Epithelial cell of esophagus (primary cell): ENCODE measurements at regions not wholly inside any gene's neighbourhood (a gene's known extent, or its start where the extent isn't known, plus 50 kb on each side); places are given as distances from the start of the nearest gene placed in this dataset.
"Not testable (repeated sequence)": the region's sequence is repeated elsewhere in the genome, so short reads cannot be mapped to it uniquely, and the experiment has no call there.

ENCODE experiments used
- DNase-seq: peaks from one replicate; pipeline ENCODE4 v3.0.0; 2010; ENCODE audit warnings: low read depth
- H3K4me3 ChIP-seq: 2 replicates; pipeline ENCODE4 v1.5.1; 2011; ENCODE audit warnings: mild to moderate bottlenecking, low read length, control low read depth
- CTCF ChIP-seq: IDR thresholded peaks from 2 replicates; pipeline ENCODE4 v1.5.1; 2011; ENCODE audit warnings: low read depth, mild to moderate bottlenecking, low read length, control low read depth, inconsistent platforms; ENCODE audit not compliant: insufficient read depth; ENCODE audit errors: missing control alignments

- no peak for DNase-seq
- peak; percentile 28 for TF ChIP-seq CTCF
- no peak overlapping the region for H3K4me3 ChIP-seq
These were observed 288.2 kb upstream of the MAGI2 start for GRCh38 chr7:79741684-79742083.

- no peak for DNase-seq
- no peak overlapping the region for H3K4me3 ChIP-seq
- no peak for TF ChIP-seq CTCF
These were observed 286.6 kb upstream of the MAGI2 start for GRCh38 chr7:79740076-79740475.

GRCh38 chr7:79739036-79739709 is 285.7 kb upstream of the MAGI2 start:
- DNase-seq, H3K4me3 ChIP-seq: not testable (repeated sequence)

GRCh38 chr7:79736418-79736817 is 283.0 kb upstream of the MAGI2 start:
- no peak for TF ChIP-seq CTCF
- H3K4me3 ChIP-seq, result no peak overlapping the region
- no peak for DNase-seq

GRCh38 chr7:79735012-79735411 is 281.5 kb upstream of the MAGI2 start:
- DNase-seq, result no peak
- no peak overlapping the region for H3K4me3 ChIP-seq
- no peak for TF ChIP-seq CTCF

- no peak for TF ChIP-seq CTCF
- peak; percentile 2 for DNase-seq
- no peak overlapping the region for H3K4me3 ChIP-seq
These were observed 280.7 kb upstream of the MAGI2 start for GRCh38 chr7:79734181-79734580.

GRCh38 chr7:79732535-79732934 is 279.1 kb upstream of the MAGI2 start:
- DNase-seq, result no peak
- TF ChIP-seq CTCF, result no peak
- H3K4me3 ChIP-seq, result no peak overlapping the region
